ENCODE measurements at regions not wholly inside any gene's neighbourhood (a gene's known extent, or its start where the extent isn't known, plus 50 kb on each side); places are given as distances from the start of the nearest gene placed in this dataset.

DNA sequence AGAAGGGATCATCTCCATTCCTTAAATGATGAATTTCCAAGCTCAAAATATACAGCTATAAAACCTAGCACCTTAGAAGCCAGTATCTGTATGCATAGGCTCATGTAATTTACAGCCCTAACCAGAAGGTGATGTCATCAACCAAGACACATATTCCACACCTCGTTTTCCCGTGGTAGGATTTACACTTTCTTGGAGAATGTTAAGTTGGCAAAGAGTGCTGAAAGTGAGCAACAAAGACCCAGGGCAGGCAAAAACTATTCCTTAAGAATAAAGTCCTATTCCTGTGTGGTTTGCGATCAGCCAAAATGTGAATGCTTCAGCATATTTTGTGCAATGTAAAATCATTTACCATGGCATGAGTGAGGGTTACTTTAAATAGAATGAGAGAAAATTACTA is 247.1 kb downstream of the OSR1 start:
- TF ChIP-seq, protein P1, sequence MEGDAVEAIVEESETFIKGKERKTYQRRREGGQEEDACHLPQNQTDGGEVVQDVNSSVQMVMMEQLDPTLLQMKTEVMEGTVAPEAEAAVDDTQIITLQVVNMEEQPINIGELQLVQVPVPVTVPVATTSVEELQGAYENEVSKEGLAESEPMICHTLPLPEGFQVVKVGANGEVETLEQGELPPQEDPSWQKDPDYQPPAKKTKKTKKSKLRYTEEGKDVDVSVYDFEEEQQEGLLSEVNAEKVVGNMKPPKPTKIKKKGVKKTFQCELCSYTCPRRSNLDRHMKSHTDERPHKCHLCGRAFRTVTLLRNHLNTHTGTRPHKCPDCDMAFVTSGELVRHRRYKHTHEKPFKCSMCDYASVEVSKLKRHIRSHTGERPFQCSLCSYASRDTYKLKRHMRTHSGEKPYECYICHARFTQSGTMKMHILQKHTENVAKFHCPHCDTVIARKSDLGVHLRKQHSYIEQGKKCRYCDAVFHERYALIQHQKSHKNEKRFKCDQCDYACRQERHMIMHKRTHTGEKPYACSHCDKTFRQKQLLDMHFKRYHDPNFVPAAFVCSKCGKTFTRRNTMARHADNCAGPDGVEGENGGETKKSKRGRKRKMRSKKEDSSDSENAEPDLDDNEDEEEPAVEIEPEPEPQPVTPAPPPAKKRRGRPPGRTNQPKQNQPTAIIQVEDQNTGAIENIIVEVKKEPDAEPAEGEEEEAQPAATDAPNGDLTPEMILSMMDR (conservative IDR thresholded peaks at IDR 0.05): no peak
- TF ChIP-seq ZFX (IDR thresholded peaks at IDR 0.05): no peak
